Endothelial cell of umbilical vein (primary cell): ENCODE measurements at regions not wholly inside any gene's neighbourhood (a gene's known extent, or its start where the extent isn't known, plus 50 kb on each side); places are given as distances from the start of the nearest gene placed in this dataset.

Experiments used
- BruUV-seq: library from RNA; stranded (reverse); fragments of 400-500 nt; replicated peaks from 2 replicates; lab custom pipeline; 2021; lab: Mats Ljungman, UMichigan
- CTCF ChIA-PET: fragments of 300-600, 350-600 bp; sonication (Branson Sonifier 250); formaldehyde crosslinking; loops from one replicate; lab custom pipeline; 2021; ENCODE audit warnings: antibody characterized with exemption, inconsistent platforms; lab: Charles Lee
- POLR2A ChIA-PET: fragments of 300-600, 350-600 bp; sonication (Branson Sonifier 250); formaldehyde crosslinking; loops from one replicate; lab custom pipeline; 2021; ENCODE audit warnings: antibody characterized with exemption, inconsistent platforms; lab: Charles Lee
- DNase-seq: peaks from one replicate; pipeline ENCODE4 v3.0.0-alpha.2; 2011; ENCODE audit warnings: low read depth, low spot score
- FAIRE-seq: peaks from 2 replicates; lab custom pipeline; 2011; peaks lifted over from hg19 to GRCh38; lab: Jason Lieb, UNC
- H2AFZ ChIP-seq: 2 replicates; pipeline ENCODE4 v1.6.0; 2012; ENCODE audit warnings: low read depth, low read length, control low read depth, inconsistent platforms
- H3K27ac ChIP-seq: 2 replicates; pipeline ENCODE4 v1.5.1; 2011; ENCODE audit warnings: low read depth, mild to moderate bottlenecking, control low read depth, low read length, moderate library complexity; ENCODE audit not compliant: insufficient read depth
- H3K27me3 ChIP-seq, 2 experiments: 2 replicates each; pipeline versions ENCODE4 v1.6.0 to v1.6.1; 2011; ENCODE audit warnings: low read length in 2 of 2, mixed read lengths in 1 of 2; ENCODE audit not compliant: control insufficient read depth in 2 of 2, insufficient read depth in 2 of 2
- H3K36me3 ChIP-seq, 2 experiments: 2 replicates in 1 of 2; 3 replicates in 1 of 2; pipeline ENCODE4 v1.5.1; 2011; ENCODE audit warnings: low read length in 2 of 2, mild to moderate bottlenecking in 1 of 2, moderate library complexity in 1 of 2; ENCODE audit not compliant: control insufficient read depth in 2 of 2, insufficient read depth in 2 of 2; ENCODE audit errors: extremely low read depth in 1 of 2
- H3K4me1 ChIP-seq: 3 replicates; pipeline ENCODE4 v1.5.1; 2011; ENCODE audit warnings: mild to moderate bottlenecking, low read length; ENCODE audit not compliant: control insufficient read depth, insufficient read depth; ENCODE audit errors: extremely low read depth
- H3K4me2 ChIP-seq: 2 replicates; pipeline ENCODE4 v1.6.1; 2011; ENCODE audit warnings: low read length, control low read depth, mixed read lengths; ENCODE audit not compliant: insufficient read depth
- H3K4me3 ChIP-seq, 3 experiments: fragments of 200-600 bp in 1 of 3; sonication (generic), shearing (Covaris generic) in 1 of 3; replicated peaks in 1 of 3; 2 replicates each; pipeline ENCODE4 v1.5.1; 2011 to 2016; ENCODE audit warnings: control low read depth in 3 of 3, low read length in 3 of 3, mild to moderate bottlenecking in 2 of 3, inconsistent platforms in 1 of 3, low read depth in 1 of 3, moderate library complexity in 1 of 3; ENCODE audit not compliant: insufficient read depth in 1 of 3
- H3K79me2 ChIP-seq: 2 replicates; pipeline ENCODE4 v1.6.0; 2012; ENCODE audit warnings: low read length, inconsistent platforms; ENCODE audit not compliant: control insufficient read depth, insufficient read depth
- H3K9ac ChIP-seq: replicated peaks from 2 replicates; pipeline ENCODE3; 2011; ENCODE audit warnings: low read length, control low read depth; ENCODE audit not compliant: insufficient read depth; ENCODE audit errors: extremely low read depth
- H3K9me1 ChIP-seq: replicated peaks from 3 replicates; pipeline ENCODE4 v1.6.0; 2011; ENCODE audit warnings: mild to moderate bottlenecking, low read length; ENCODE audit not compliant: control insufficient read depth, insufficient read depth; ENCODE audit errors: extremely low read depth
- H3K9me3 ChIP-seq: replicated peaks from 2 replicates; pipeline ENCODE4 v1.5.1; 2012; ENCODE audit warnings: low read length, inconsistent platforms; ENCODE audit not compliant: control insufficient read depth, insufficient read depth
- H4K20me1 ChIP-seq: replicated peaks from 2 replicates; pipeline ENCODE3; 2011; ENCODE audit warnings: mild to moderate bottlenecking, low read length; ENCODE audit not compliant: control insufficient read depth, insufficient read depth; ENCODE audit errors: extremely low read depth
- EZH2 ChIP-seq: IDR thresholded peaks from 2 replicates; pipeline ENCODE4 v1.6.1; 2012; ENCODE audit warnings: borderline replicate concordance, low read depth, mild to moderate bottlenecking, moderate library complexity, low read length, inconsistent platforms; ENCODE audit not compliant: severe bottlenecking
- FOS ChIP-seq: IDR thresholded peaks from 2 replicates; pipeline ENCODE4 v1.6.1; 2011; ENCODE audit warnings: mild to moderate bottlenecking, low read length, moderate library complexity, borderline replicate concordance; ENCODE audit not compliant: insufficient read depth
- GATA2 ChIP-seq: IDR thresholded peaks from 2 replicates; pipeline ENCODE4 v1.7.0; 2011; ENCODE audit warnings: low read depth, mild to moderate bottlenecking, moderate library complexity, mixed read lengths, low read length; ENCODE audit not compliant: insufficient read length, insufficient read depth
- JUN ChIP-seq: IDR thresholded peaks from 2 replicates; pipeline ENCODE4 v1.6.1; 2011; ENCODE audit warnings: borderline replicate concordance, low read depth; ENCODE audit not compliant: insufficient read length, insufficient read depth
- MAX ChIP-seq: IDR thresholded peaks from 2 replicates; pipeline ENCODE4 v1.6.1; 2011; ENCODE audit not compliant: insufficient read depth, insufficient read length
- MYC ChIP-seq: IDR thresholded peaks from one replicate; pipeline ENCODE4 v1.6.1; 2011; ENCODE audit warnings: mild to moderate bottlenecking, low read depth, low read length
- POLR2A ChIP-seq: IDR thresholded peaks from 2 replicates; pipeline ENCODE4 v1.6.1; 2012; ENCODE audit warnings: low read depth, mild to moderate bottlenecking, control low read depth, low read length
- POLR2AphosphoS5 ChIP-seq: IDR thresholded peaks from 2 replicates; pipeline ENCODE4 v1.6.1; 2012; ENCODE audit warnings: low read depth, mild to moderate bottlenecking, control low read depth, low read length, moderate library complexity; ENCODE audit not compliant: insufficient read depth
- dilution Hi-C: fragments of 300-500 bp; cut with MboI; formaldehyde crosslinking; loops from one replicate; pipeline ENCODE4 v1.15.0; 2019; ENCODE audit warnings: low sequenced_read_pairs; ENCODE audit not compliant: extremely low pct_ligation_motif_present
- intact Hi-C: fragments of 100-400 bp; cut with micrococcal nuclease; formaldehyde crosslinking; loops from one replicate; pipeline ENCODE4 v1.10.0; 2022
- TF ChIP-seq, protein P1 (sequence below), 2 donors: IDR thresholded peaks; 1 replicate in 1 of 2; 2 replicates in 1 of 2; pipeline ENCODE4 v1.5.1; 2011; ENCODE audit warnings: low read length in 2 of 2, mild to moderate bottlenecking in 2 of 2, moderate library complexity in 2 of 2, control low read depth in 1 of 2, inconsistent platforms in 1 of 2, low read depth in 1 of 2; ENCODE audit not compliant: insufficient read depth in 1 of 2; ENCODE audit errors: extremely low read depth in 1 of 2

DNA sequence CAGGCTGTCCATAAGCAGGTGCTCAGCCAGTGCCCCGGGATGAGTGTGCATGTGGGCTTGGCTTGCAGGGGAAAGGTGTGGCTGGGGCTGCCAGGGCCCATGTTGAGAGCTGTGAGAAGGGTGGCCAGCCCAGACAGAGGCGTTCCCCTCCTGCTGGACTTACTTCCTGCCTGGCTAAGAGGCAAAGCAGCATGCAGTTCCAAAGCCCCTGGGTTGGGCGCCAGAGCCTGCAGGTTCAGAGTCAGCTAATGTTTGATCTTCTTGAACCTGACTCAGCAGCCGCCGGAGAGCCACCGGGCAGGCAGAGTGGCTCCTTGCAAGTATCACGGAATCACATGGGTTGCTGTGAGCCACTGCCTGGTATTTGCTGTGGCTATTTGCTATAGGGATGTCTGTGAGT lies 168.4 kb upstream of the MAP1B start:
- BruUV-seq = no TSS peak
- CTCF ChIA-PET = interaction anchor here (0.6 to 1.4 kb wide), 2 partner anchors 16 to 23 kb away, joined by 3 to 5 read pairs; no protein-coding TSS in a partner anchor
- POLR2A ChIA-PET = no interaction called here

More for the DNA sequence above, 168.4 kb upstream of the MAP1B start:
- Histone ChIP-seq H4K20me1 (no peaks in the 10 kb centered on the region), H3K9ac (no peak overlapping the region), H3K79me2 (no peaks in the 10 kb centered on the region), H3K27ac (no peak overlapping the region), H3K9me3 (no peaks in the 10 kb centered on the region), H3K36me3 (no peaks in the 10 kb centered on the region), H3K4me3 (no peak overlapping the region), H2AFZ (no peak overlapping the region), H3K4me2 (no peak overlapping the region), H3K9me1 (no peaks in the 10 kb centered on the region), H3K27me3 (peaks cover 35 to 43% of the 10 kb centered on the region in 2 experiments), H3K4me1 (no peaks in the 10 kb centered on the region)
- no peak for FAIRE-seq
- TF ChIP-seq POLR2AphosphoS5 (no peak), GATA2 (no peak), MAX (no peak), EZH2 (no peak), MYC (no peak), POLR2A (no peak), FOS (no peak), JUN (no peak)
- TF ChIP-seq, protein P1, sequence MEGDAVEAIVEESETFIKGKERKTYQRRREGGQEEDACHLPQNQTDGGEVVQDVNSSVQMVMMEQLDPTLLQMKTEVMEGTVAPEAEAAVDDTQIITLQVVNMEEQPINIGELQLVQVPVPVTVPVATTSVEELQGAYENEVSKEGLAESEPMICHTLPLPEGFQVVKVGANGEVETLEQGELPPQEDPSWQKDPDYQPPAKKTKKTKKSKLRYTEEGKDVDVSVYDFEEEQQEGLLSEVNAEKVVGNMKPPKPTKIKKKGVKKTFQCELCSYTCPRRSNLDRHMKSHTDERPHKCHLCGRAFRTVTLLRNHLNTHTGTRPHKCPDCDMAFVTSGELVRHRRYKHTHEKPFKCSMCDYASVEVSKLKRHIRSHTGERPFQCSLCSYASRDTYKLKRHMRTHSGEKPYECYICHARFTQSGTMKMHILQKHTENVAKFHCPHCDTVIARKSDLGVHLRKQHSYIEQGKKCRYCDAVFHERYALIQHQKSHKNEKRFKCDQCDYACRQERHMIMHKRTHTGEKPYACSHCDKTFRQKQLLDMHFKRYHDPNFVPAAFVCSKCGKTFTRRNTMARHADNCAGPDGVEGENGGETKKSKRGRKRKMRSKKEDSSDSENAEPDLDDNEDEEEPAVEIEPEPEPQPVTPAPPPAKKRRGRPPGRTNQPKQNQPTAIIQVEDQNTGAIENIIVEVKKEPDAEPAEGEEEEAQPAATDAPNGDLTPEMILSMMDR (IDR thresholded peaks at IDR 0.05; ENCODE audit: extremely low read depth in 1 of 2, insufficient read depth in 1 of 2, low read depth in 1 of 2, low read length in 2 of 2) = no peak
- intact Hi-C loops (no loop called here), dilution Hi-C loops (no loop called here)
- no peak for DNase-seq
